Parathyroid adenoma (tissue), 2 donors: ENCODE measurements at regions not wholly inside any gene's neighbourhood (a gene's known extent, or its start where the extent isn't known, plus 50 kb on each side); places are given as distances from the start of the nearest gene placed in this dataset.

Experiments used
- H2AFZ ChIP-seq: fragments of 300-600 bp; sonication (generic); one replicate; pipeline ENCODE4 v1.7.0; 2017; ENCODE audit warnings: antibody characterized with exemption, mild to moderate bottlenecking
- H3K27ac ChIP-seq: fragments of 300-600 bp; sonication (generic); one replicate; pipeline ENCODE4 v1.7.0; 2017
- H3K27me3 ChIP-seq: fragments of 300-600 bp; sonication (generic); one replicate; pipeline ENCODE4 v1.7.0; 2017; ENCODE audit warnings: low read length; ENCODE audit not compliant: control insufficient read depth, insufficient read depth
- H3K36me3 ChIP-seq: fragments of 300-600 bp; sonication (generic); one replicate; pipeline ENCODE4 v1.7.0; 2017; ENCODE audit warnings: low read length; ENCODE audit not compliant: control insufficient read depth, insufficient read depth
- H3K4me1 ChIP-seq: fragments of 300-600 bp; sonication (generic); one replicate; pipeline ENCODE4 v1.7.0; 2017; ENCODE audit warnings: control low read depth
- H3K4me2 ChIP-seq: fragments of 300-600 bp; sonication (generic); one replicate; pipeline ENCODE4 v1.7.0; 2017; ENCODE audit warnings: low read length
- H3K4me3 ChIP-seq: fragments of 300-600 bp; sonication (generic); one replicate; pipeline ENCODE4 v1.7.0; 2017; ENCODE audit warnings: low read depth, low read length
- H3K79me2 ChIP-seq: fragments of 300-600 bp; sonication (generic); one replicate; pipeline ENCODE4 v1.7.0; 2017; ENCODE audit warnings: control low read depth
- H3K9ac ChIP-seq: fragments of 300-600 bp; sonication (generic); one replicate; pipeline ENCODE4 v1.7.0; 2017; ENCODE audit warnings: mild to moderate bottlenecking
- H3K9me3 ChIP-seq: fragments of 300-600 bp; sonication (generic); one replicate; pipeline ENCODE4 v1.7.0; 2017; ENCODE audit warnings: low read length; ENCODE audit not compliant: control insufficient read depth
- TF ChIP-seq, protein P1 (sequence below): fragments of 300-600 bp; sonication (generic); IDR thresholded peaks from one replicate; pipeline ENCODE4 v1.7.0; 2017; ENCODE audit warnings: antibody characterized with exemption, mild to moderate bottlenecking
- donor health status: primary hyperparathyroidism.

DNA sequence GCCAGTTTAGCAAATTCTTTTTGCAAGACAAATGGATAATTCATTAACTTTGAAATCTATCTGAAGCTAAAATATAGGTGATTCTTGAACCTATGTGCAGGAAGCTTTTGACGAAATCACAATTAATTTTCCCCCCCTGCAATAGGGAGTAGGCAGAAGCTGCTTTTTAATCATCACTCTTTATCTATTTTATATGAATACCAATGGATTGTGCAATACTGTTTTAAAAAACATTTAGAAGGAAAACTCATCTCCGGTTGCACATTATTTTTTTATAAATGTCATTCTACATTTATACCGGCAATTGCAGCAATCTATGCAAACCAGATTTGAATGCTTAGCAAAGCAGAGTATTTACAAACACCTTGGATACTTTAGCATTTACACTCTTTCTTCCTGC lies 121.1 kb upstream of the TMCO5A start:
- H3K9ac ChIP-seq, result no peak overlapping the region
- no peak overlapping the region for H3K27ac ChIP-seq
- no peaks in the 10 kb centered on the region for H3K27me3 ChIP-seq
- H3K36me3 ChIP-seq, result no peaks in the 10 kb centered on the region
- no peak overlapping the region for H3K4me2 ChIP-seq
- H2AFZ ChIP-seq, result no peak overlapping the region
- no peaks in the 10 kb centered on the region for H3K9me3 ChIP-seq
- TF ChIP-seq, protein P1, sequence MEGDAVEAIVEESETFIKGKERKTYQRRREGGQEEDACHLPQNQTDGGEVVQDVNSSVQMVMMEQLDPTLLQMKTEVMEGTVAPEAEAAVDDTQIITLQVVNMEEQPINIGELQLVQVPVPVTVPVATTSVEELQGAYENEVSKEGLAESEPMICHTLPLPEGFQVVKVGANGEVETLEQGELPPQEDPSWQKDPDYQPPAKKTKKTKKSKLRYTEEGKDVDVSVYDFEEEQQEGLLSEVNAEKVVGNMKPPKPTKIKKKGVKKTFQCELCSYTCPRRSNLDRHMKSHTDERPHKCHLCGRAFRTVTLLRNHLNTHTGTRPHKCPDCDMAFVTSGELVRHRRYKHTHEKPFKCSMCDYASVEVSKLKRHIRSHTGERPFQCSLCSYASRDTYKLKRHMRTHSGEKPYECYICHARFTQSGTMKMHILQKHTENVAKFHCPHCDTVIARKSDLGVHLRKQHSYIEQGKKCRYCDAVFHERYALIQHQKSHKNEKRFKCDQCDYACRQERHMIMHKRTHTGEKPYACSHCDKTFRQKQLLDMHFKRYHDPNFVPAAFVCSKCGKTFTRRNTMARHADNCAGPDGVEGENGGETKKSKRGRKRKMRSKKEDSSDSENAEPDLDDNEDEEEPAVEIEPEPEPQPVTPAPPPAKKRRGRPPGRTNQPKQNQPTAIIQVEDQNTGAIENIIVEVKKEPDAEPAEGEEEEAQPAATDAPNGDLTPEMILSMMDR, result no peak
- no peaks in the 10 kb centered on the region for H3K4me1 ChIP-seq
- no peaks in the 10 kb centered on the region for H3K79me2 ChIP-seq
- H3K4me3 ChIP-seq, result no peak overlapping the region

DNA sequence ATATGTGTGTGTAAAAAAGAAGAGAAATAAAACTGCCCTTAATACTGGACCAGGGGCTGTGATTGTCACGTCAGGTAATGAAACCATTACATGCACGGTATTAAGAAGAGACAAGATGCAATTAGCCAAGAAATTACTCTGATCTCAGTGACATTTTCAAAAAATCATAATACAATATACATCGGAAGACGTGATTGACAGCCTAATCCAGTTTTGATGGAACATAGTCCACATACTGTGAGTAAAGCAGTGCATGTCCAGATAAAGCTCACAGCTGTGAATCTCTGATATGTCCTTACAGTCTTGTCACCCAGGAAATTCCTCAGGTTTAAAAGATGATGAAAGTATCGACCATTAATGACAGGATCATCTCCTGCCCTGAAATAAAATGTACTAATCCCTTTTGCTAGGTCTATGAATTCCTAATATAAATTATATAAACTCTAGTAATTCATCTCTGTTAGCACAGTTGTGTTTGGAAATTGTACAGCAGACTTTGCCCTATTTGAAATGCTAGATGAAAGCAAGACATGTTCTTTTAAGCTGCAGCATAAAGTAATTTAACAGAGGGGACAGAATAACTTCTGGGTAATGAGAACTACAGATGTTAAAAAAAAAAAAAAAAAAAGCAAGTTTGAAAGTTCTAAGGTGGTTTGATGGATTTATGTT lies 119.5 kb upstream of the TMCO5A start:
- no peak overlapping the region for H3K4me2 ChIP-seq
- no peak overlapping the region for H3K27ac ChIP-seq
- H3K27me3 ChIP-seq, result no peaks in the 10 kb centered on the region
- H3K4me3 ChIP-seq, result no peak overlapping the region
- H3K36me3 ChIP-seq, result no peaks in the 10 kb centered on the region
- no peaks in the 10 kb centered on the region for H3K4me1 ChIP-seq
- no peak overlapping the region for H2AFZ ChIP-seq
- H3K9me3 ChIP-seq, result no peaks in the 10 kb centered on the region
- H3K79me2 ChIP-seq, result no peaks in the 10 kb centered on the region
- TF ChIP-seq, protein P1, result no peak
- H3K9ac ChIP-seq, result no peak overlapping the region

DNA sequence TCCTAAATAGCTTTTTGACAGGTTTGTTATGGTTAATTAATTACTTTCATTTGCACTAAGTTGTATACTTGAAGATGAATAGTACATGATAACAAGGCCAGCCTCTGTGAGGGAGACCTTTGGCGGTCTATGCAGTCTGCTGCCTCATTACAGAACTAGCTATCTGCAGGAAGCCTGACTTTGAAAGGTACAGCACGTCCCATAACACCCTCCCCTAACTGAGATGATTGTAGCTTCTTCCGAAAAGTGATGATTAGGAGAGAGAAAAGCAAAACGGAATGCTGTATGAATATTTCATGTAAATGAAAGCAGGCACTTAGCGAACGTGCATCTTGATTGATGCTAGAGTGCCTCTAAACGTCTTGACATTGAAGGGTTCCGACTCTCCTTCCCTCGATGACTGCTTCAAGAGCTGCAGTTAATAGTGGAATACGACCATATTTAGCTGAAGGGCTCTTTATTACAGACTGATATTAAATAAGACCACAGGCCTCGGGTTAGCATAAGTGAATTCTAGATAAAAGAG lies 116.2 kb upstream of the TMCO5A start:
- H3K4me3 ChIP-seq, result no peak overlapping the region
- H3K4me1 ChIP-seq, result no peaks in the 10 kb centered on the region
- H3K36me3 ChIP-seq, result no peaks in the 10 kb centered on the region
- no peaks in the 10 kb centered on the region for H3K27me3 ChIP-seq
- H3K79me2 ChIP-seq, result no peaks in the 10 kb centered on the region
- no peak overlapping the region for H3K4me2 ChIP-seq
- no peaks in the 10 kb centered on the region for H3K9me3 ChIP-seq
- TF ChIP-seq, protein P1, result no peak
- no peak overlapping the region for H3K27ac ChIP-seq
- no peak overlapping the region for H2AFZ ChIP-seq
- no peak overlapping the region for H3K9ac ChIP-seq

DNA sequence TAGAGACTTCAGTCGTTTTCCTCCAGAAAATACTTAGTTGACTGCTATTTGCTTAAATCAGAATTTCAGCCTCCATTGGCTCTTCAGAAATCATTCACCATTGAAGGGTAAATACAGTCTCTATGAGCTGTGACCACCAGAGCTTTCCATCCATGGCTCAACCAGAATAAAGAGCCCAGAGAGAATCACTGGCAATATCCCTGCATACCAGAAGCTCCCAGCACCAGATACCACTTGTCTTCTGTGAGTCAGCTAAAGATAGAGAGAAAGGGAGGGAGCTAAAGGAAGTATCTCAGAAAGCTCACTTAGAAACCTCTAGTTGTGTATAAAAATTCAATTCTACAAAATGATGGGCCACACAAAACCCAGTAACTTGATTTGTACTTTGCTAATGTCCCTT lies 115.2 kb upstream of the TMCO5A start:
- no peaks in the 10 kb centered on the region for H3K79me2 ChIP-seq
- no peaks in the 10 kb centered on the region for H3K4me1 ChIP-seq
- no peak overlapping the region for H3K9ac ChIP-seq
- H3K36me3 ChIP-seq, result no peaks in the 10 kb centered on the region
- H3K9me3 ChIP-seq, result no peaks in the 10 kb centered on the region
- no peak overlapping the region for H3K27ac ChIP-seq
- TF ChIP-seq, protein P1, result no peak
- no peak overlapping the region for H3K4me2 ChIP-seq
- no peaks in the 10 kb centered on the region for H3K27me3 ChIP-seq
- H3K4me3 ChIP-seq, result no peak overlapping the region
- no peak overlapping the region for H2AFZ ChIP-seq
